PC-3 (cell line): ENCODE measurements at regions not wholly inside any gene's neighbourhood (a gene's known extent, or its start where the extent isn't known, plus 50 kb on each side); places are given as distances from the start of the nearest gene placed in this dataset.

ENCODE experiments used
- EZH2phosphoT487 ChIP-seq: fragments of 300-600 bp; sonication (generic); IDR thresholded peaks from 2 replicates; pipeline ENCODE4 v1.6.1; 2018; ENCODE audit warnings: mild to moderate bottlenecking, antibody characterized with exemption, low read length, borderline replicate concordance
- TF ChIP-seq, protein P1 (sequence below): fragments of 300-600 bp; sonication (generic); conservative IDR thresholded peaks from 2 replicates; pipeline ENCODE4 v1.5.1; 2017; ENCODE audit warnings: antibody characterized with exemption, low read depth, mild to moderate bottlenecking, low read length

DNA sequence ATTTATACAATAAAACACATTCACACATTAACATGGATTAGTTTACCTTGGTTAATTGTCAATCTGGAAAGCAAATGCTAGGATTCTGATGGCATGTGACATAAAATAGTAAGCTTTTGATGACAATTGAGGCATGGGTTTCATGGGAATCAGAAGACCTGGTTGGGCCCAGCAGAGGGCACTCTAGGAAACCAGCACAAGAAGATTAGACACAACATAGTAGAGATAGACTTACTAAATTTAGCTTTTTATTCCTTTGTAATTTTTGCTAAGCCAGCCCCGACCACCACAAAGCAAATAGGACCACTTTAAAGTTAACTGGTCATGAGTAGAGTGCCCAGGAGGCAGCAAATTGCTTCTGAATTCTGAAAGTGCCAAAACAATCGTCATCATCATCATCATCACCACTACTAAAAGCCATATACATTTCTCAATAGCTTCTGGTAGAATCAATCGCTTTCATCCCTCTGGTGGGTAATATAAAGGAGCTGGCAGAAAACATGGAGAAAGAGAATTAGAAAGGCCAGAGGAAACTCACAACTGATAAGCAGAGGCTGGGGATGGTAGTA, 163.2 kb downstream of the ARRDC3 start:
- TF ChIP-seq, protein P1, sequence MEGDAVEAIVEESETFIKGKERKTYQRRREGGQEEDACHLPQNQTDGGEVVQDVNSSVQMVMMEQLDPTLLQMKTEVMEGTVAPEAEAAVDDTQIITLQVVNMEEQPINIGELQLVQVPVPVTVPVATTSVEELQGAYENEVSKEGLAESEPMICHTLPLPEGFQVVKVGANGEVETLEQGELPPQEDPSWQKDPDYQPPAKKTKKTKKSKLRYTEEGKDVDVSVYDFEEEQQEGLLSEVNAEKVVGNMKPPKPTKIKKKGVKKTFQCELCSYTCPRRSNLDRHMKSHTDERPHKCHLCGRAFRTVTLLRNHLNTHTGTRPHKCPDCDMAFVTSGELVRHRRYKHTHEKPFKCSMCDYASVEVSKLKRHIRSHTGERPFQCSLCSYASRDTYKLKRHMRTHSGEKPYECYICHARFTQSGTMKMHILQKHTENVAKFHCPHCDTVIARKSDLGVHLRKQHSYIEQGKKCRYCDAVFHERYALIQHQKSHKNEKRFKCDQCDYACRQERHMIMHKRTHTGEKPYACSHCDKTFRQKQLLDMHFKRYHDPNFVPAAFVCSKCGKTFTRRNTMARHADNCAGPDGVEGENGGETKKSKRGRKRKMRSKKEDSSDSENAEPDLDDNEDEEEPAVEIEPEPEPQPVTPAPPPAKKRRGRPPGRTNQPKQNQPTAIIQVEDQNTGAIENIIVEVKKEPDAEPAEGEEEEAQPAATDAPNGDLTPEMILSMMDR: peak; percentile 63
- TF ChIP-seq EZH2phosphoT487: no peak
